ENCODE measurements at regions not wholly inside any gene's neighbourhood (a gene's known extent, or its start where the extent isn't known, plus 50 kb on each side); places are given as distances from the start of the nearest gene placed in this dataset.

GRCh38 chr14:34340025-34340625 is 121.9 kb downstream of the SPTSSA start:
- no peaks in the 10 kb centered on the region for H3K27me3 ChIP-seq (ENCODE audit: insufficient read depth, low read depth, low read length)
- no peak overlapping the region for H3K9ac ChIP-seq (ENCODE audit: low read length)
- H3K36me3 ChIP-seq (ENCODE audit: insufficient read depth, low read length) = no peaks in the 10 kb centered on the region
- no peak overlapping the region for H3K4me2 ChIP-seq (ENCODE audit: low read length)
- H3K79me2 ChIP-seq (replicated peaks; ENCODE audit: insufficient read depth, low read length) = no peaks in the 10 kb centered on the region
- H3F3A ChIP-seq (ENCODE audit: insufficient read depth, low read length, poor library complexity, severe bottlenecking) = no peaks in the 10 kb centered on the region
- TF ChIP-seq EP300 (conservative IDR thresholded peaks at IDR 0.05; ENCODE audit: poor library complexity, severe bottlenecking) (no peak), EZH2 (IDR thresholded peaks at IDR 0.05; ENCODE audit: borderline replicate concordance, insufficient read depth, low read length, poor library complexity, severe bottlenecking) (no peak), RAD21 (conservative IDR thresholded peaks at IDR 0.05) (no peak), TAF1 (IDR thresholded peaks at IDR 0.05; ENCODE audit: low read depth) (no peak), MXI1 (conservative IDR thresholded peaks at IDR 0.05; ENCODE audit: poor library complexity, severe bottlenecking) (no peak), POLR2AphosphoS5 (IDR thresholded peaks at IDR 0.05) (no peak), CTCF (IDR thresholded peaks at IDR 0.05; ENCODE audit: poor library complexity, severe bottlenecking) (no peak), SMC3 (conservative IDR thresholded peaks at IDR 0.05; ENCODE audit: poor library complexity) (no peak)
- TF ChIP-seq, protein P1, sequence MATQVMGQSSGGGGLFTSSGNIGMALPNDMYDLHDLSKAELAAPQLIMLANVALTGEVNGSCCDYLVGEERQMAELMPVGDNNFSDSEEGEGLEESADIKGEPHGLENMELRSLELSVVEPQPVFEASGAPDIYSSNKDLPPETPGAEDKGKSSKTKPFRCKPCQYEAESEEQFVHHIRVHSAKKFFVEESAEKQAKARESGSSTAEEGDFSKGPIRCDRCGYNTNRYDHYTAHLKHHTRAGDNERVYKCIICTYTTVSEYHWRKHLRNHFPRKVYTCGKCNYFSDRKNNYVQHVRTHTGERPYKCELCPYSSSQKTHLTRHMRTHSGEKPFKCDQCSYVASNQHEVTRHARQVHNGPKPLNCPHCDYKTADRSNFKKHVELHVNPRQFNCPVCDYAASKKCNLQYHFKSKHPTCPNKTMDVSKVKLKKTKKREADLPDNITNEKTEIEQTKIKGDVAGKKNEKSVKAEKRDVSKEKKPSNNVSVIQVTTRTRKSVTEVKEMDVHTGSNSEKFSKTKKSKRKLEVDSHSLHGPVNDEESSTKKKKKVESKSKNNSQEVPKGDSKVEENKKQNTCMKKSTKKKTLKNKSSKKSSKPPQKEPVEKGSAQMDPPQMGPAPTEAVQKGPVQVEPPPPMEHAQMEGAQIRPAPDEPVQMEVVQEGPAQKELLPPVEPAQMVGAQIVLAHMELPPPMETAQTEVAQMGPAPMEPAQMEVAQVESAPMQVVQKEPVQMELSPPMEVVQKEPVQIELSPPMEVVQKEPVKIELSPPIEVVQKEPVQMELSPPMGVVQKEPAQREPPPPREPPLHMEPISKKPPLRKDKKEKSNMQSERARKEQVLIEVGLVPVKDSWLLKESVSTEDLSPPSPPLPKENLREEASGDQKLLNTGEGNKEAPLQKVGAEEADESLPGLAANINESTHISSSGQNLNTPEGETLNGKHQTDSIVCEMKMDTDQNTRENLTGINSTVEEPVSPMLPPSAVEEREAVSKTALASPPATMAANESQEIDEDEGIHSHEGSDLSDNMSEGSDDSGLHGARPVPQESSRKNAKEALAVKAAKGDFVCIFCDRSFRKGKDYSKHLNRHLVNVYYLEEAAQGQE (IDR thresholded peaks at IDR 0.05; ENCODE audit: borderline replicate concordance) = no peak
- H4K20me1 ChIP-seq (ENCODE audit: insufficient read depth) = no peaks in the 10 kb centered on the region
- no peak overlapping the region for H3K4me3 ChIP-seq (ENCODE audit: low read length)
- H3K9me3 ChIP-seq (ENCODE audit: low read length) = no peaks in the 10 kb centered on the region
- H3K9me2 ChIP-seq (ENCODE audit: insufficient read depth, low read length) = no peaks in the 10 kb centered on the region
- no peak overlapping the region for H3K27ac ChIP-seq (ENCODE audit: low read length)
- H2AFZ ChIP-seq (ENCODE audit: low read depth, low read length) = no peak overlapping the region

DNA sequence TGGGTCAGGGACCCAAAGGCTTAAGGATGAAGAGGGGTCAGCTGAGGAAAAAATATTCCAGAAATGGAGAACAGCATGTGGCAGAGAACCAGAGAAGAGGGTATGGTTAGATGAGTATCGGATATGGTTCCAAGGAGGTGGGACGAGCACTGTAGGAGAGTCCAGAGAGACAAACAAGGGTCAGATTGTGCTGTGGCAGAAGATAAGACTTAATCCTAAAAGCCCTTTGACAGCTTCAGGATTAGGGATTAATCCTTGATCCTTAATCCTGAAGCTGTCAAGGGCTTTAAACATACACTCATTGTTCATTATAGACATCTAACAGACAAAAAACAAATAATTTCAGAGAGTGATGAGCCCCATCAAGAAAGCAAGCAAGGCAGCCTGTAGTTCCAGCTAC is 124.0 kb downstream of the SPTSSA start:
- H3K9ac ChIP-seq (ENCODE audit: low read length) = no peak overlapping the region

More for the DNA sequence above, 124.0 kb downstream of the SPTSSA start:
- Histone ChIP-seq H3K27ac (ENCODE audit: low read length) (no peak overlapping the region), H3K79me2 (replicated peaks; ENCODE audit: insufficient read depth, low read length) (no peaks in the 10 kb centered on the region), H2AFZ (ENCODE audit: low read depth, low read length) (no peak overlapping the region), H4K20me1 (ENCODE audit: insufficient read depth) (no peaks in the 10 kb centered on the region), H3K9me2 (ENCODE audit: insufficient read depth, low read length) (no peaks in the 10 kb centered on the region), H3K9me3 (ENCODE audit: low read length) (no peaks in the 10 kb centered on the region), H3K27me3 (ENCODE audit: insufficient read depth, low read depth, low read length) (no peaks in the 10 kb centered on the region), H3K4me3 (ENCODE audit: low read length) (no peak overlapping the region), H3K4me2 (ENCODE audit: low read length) (no peak overlapping the region), H3K36me3 (ENCODE audit: insufficient read depth, low read length) (no peaks in the 10 kb centered on the region), H3F3A (ENCODE audit: insufficient read depth, low read length, poor library complexity, severe bottlenecking) (no peaks in the 10 kb centered on the region)
- TF ChIP-seq, protein P1 (IDR thresholded peaks at IDR 0.05; ENCODE audit: borderline replicate concordance) = no peak
- TF ChIP-seq EZH2 (IDR thresholded peaks at IDR 0.05; ENCODE audit: borderline replicate concordance, insufficient read depth, low read length, poor library complexity, severe bottlenecking) = no peak
- no peak for TF ChIP-seq POLR2AphosphoS5 (IDR thresholded peaks at IDR 0.05)
- no peak for TF ChIP-seq EP300 (conservative IDR thresholded peaks at IDR 0.05; ENCODE audit: poor library complexity, severe bottlenecking)
- TF ChIP-seq TAF1 (IDR thresholded peaks at IDR 0.05; ENCODE audit: low read depth) = no peak
- TF ChIP-seq MXI1 (conservative IDR thresholded peaks at IDR 0.05; ENCODE audit: poor library complexity, severe bottlenecking) = no peak
- no peak for TF ChIP-seq CTCF (IDR thresholded peaks at IDR 0.05; ENCODE audit: poor library complexity, severe bottlenecking)
- TF ChIP-seq SMC3 (conservative IDR thresholded peaks at IDR 0.05; ENCODE audit: poor library complexity) = no peak
- TF ChIP-seq RAD21 (conservative IDR thresholded peaks at IDR 0.05) = no peak
